AG04450 (cell line): ENCODE measurements at regions not wholly inside any gene's neighbourhood (a gene's known extent, or its start where the extent isn't known, plus 50 kb on each side); places are given as distances from the start of the nearest gene placed in this dataset.
A peak's percentile ranks its signal among the peaks of the same experiment; 100 is the strongest.
"Not testable (repeated sequence)": the region's sequence is repeated elsewhere in the genome, so short reads cannot be mapped to it uniquely, and the experiment has no call there.

Source experiments
- CTCF ChIA-PET: fragments of 300-600, 350-600 bp; formaldehyde crosslinking; extraction: SDS; loops from one replicate; lab custom pipeline; 2022; ENCODE audit warnings: antibody characterized with exemption, inconsistent platforms; lab: Charles Lee
- POLR2A ChIA-PET: fragments of 350-600 bp; formaldehyde crosslinking; extraction: SDS; loops from one replicate; lab custom pipeline; 2021; ENCODE audit warnings: antibody characterized with exemption, inconsistent platforms; lab: Yijun Ruan, JAX
- DNase-seq: peaks from one replicate; pipeline ENCODE4 v3.0.0-alpha.2; 2011; ENCODE audit warnings: low read depth, low spot score
- H3K27ac ChIP-seq: one replicate; pipeline ENCODE4 v1.5.1; 2012; ENCODE audit warnings: low read depth, low read length, control low read depth
- H3K27me3 ChIP-seq: one replicate; pipeline ENCODE4 v1.6.0; 2012; ENCODE audit warnings: low read length; ENCODE audit not compliant: control insufficient read depth, insufficient read depth
- H3K4me3 ChIP-seq: 2 replicates; pipeline ENCODE4 v1.5.1; 2011; ENCODE audit warnings: mild to moderate bottlenecking, low read depth, low read length, control low read depth
- H3K9me3 ChIP-seq: 2 replicates; pipeline ENCODE4 v1.5.1; 2012; ENCODE audit warnings: low read length; ENCODE audit not compliant: control insufficient read depth, insufficient read depth
- TF ChIP-seq, protein P1 (sequence below): IDR thresholded peaks from 2 replicates; pipeline ENCODE4 v1.5.1; 2011; ENCODE audit warnings: low read depth, low read length, control low read depth, inconsistent platforms

DNA sequence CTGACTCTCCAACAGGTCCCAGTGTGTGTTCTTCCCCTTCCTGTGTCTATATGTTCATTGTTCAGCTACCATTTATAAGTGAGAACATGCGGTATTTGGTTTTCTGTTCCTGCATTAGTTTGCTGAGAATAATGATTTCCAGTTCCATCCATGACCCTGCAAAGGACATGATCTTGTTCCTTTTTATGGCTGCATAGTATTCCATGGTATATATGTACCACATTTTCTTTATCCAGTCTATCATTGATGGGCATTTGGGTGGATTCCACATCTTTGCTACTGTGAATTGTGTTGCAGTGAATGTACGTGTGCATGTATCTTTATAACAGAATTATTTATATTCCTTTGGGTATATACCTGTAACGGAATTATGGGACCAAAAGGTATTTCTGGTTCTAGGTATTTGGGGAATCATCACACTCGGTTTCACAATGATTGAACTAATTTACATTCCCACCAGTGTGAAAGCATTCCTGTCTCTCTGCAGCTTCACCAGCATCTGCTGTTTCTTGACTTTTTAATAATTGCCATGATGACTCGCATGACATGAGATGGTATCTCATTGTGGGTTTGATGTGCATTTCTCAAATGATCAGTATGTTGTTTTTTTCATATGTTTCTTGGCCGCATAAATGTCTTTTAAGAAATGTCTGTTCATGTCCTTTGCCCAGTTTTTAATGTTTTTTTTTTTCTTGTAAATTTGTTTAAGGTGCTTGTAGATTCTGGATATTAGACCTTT, 60.2 kb downstream of the LSMEM1 start:
- ChIA-PET POLR2A (no interaction called here), CTCF (interaction anchor here (1.9 kb wide), 1 partner anchor 8 kb away, joined by 5 read pairs; no protein-coding TSS in a partner anchor)
- H3K27me3 ChIP-seq: no peaks in the 10 kb centered on the region
- no peak overlapping the region for H3K4me3 ChIP-seq
- no peak for DNase-seq
- no peak overlapping the region for H3K27ac ChIP-seq
- no peaks in the 10 kb centered on the region for H3K9me3 ChIP-seq
- TF ChIP-seq, protein P1, sequence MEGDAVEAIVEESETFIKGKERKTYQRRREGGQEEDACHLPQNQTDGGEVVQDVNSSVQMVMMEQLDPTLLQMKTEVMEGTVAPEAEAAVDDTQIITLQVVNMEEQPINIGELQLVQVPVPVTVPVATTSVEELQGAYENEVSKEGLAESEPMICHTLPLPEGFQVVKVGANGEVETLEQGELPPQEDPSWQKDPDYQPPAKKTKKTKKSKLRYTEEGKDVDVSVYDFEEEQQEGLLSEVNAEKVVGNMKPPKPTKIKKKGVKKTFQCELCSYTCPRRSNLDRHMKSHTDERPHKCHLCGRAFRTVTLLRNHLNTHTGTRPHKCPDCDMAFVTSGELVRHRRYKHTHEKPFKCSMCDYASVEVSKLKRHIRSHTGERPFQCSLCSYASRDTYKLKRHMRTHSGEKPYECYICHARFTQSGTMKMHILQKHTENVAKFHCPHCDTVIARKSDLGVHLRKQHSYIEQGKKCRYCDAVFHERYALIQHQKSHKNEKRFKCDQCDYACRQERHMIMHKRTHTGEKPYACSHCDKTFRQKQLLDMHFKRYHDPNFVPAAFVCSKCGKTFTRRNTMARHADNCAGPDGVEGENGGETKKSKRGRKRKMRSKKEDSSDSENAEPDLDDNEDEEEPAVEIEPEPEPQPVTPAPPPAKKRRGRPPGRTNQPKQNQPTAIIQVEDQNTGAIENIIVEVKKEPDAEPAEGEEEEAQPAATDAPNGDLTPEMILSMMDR: no peak

DNA sequence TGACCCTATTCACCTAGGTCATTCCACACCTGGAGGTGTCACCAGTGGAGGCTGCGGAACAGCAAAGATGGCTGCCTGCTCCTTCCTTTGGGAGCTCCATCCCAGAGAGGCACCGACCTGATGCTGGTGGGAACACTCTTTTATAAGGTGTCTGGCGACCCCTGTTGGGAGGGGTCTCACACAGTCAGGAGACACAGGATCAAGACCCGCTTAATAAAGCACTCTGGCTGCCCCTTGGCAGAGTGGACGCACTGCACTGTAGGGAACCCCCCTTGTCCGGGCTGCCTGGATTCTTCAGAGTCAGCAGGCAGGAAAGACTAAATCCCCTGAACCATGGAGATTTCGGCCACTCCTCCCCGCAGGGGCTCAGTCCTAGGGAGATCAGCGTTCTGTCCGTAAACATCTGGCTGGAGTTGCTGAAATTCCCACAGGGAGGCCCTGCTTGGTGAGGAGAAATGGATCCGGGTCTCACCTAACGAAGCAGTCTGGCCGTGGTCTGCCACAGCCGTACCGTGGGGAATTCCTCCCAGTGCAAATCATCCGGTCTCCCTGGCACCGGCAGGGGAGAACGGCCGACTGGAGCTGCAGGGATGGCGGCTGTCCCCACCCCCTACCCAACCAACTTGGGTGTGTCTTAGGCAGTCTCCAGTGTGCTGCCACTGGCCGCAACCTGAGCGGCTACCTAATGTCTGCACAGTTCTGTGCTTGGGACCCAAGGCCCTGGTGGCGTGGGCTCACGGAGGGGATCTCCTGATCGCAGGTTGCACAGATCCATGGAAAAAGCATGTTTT, 66.1 kb downstream of the LSMEM1 start:
- H3K4me3 ChIP-seq: no peak overlapping the region
- no peak for DNase-seq
- ChIA-PET CTCF (interaction anchor here (0.6 kb wide), 1 partner anchor 467 kb away, joined by 3 read pairs; no protein-coding TSS in a partner anchor), POLR2A (no interaction called here)
- H3K27me3 ChIP-seq: no peaks in the 10 kb centered on the region
- no peak overlapping the region for H3K27ac ChIP-seq
- no peaks in the 10 kb centered on the region for H3K9me3 ChIP-seq
- TF ChIP-seq, protein P1: no peak

DNA sequence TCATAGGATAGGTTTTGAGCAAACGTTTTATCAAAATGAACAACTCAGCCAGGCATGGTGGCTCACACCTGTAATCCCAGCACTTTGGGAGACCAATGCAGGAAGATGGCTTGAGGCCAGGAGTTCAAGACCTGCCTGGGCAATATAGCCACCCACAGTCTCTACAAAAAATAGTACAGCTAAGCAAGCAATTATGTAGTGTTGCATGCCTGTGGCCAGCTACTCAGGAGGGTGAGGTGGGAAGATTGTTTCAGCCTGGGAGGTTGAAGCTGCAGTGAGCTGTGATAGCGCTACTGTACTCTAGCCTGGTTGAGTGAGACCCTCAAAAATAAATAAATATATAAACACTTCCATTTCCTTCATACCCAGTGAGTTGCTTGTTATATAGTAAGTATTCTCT, 67.1 kb downstream of the LSMEM1 start:
- POLR2A ChIA-PET: no interaction called here
- TF ChIP-seq, protein P1: no peak

DNA sequence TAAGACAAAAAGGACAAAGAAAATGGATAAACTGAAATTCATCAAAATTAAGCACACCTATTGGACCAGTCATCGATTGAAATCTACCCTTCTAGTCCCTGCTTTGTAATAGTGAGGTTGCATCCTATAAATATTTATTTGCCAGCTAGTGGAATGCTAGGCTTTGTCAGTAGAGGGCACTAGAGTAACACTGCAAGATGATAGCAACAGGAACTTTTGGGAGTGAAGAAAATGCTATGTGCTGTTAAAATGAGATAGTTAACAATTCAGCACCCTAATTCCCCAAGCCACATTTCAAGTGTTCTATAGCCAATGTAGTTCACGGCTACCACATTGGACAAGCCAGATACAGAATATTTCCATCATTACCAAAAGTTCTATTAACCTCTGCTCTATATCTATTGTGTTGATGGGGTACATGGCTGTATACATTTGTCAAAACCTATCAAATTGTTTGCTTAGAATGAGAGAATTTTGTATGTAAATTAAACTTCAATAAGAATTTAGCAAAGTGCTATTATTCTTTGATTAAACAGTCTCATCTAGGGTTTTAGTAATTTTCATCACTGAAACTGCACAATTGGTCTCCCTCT, 69.8 kb downstream of the LSMEM1 start:
- TF ChIP-seq, protein P1: peak; percentile 98
- POLR2A ChIA-PET: interaction anchor here (0.6 kb wide), 1 partner anchor 1482 kb away, joined by 3 read pairs; no protein-coding TSS in a partner anchor
- H3K27ac ChIP-seq: no peak overlapping the region
- CTCF ChIA-PET: interaction anchor here (0.5 to 2.8 kb wide), 34 partner anchors 8 to 1161 kb away, joined by 3 to 42 read pairs (median 4); partner anchors contain the start of gene GPR85
- no peaks in the 10 kb centered on the region for H3K27me3 ChIP-seq
- peak; percentile 24 for DNase-seq
- no peaks in the 10 kb centered on the region for H3K9me3 ChIP-seq
- H3K4me3 ChIP-seq: no peak overlapping the region

More for the DNA sequence above, 67.1 kb downstream of the LSMEM1 start:
- Histone ChIP-seq H3K4me3 (no peak overlapping the region), H3K27me3 (no peaks in the 10 kb centered on the region), H3K9me3 (no peaks in the 10 kb centered on the region), H3K27ac (no peak overlapping the region)
- CTCF ChIA-PET: no interaction called here
- DNase-seq: no peak

DNA sequence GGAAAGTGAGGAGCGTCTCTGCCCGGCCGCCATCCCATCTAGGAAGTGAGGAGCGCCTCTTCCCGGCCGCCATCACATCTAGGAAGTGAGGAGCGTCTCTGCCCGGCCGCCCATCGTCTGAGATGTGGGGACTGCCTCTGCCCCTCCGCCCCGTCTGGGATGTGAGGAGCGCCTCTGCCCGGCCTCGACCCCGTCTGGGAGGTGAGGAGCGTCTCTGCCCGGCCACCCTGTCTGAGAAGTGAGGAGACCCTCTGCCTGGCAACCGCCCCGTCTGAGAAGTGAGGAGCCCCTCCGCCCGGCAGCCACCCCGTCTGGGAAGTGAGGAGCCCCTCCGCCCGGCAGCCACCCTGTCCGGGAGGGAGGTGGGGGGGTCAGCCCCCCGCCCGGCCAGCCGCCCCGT, 70.7 kb downstream of the LSMEM1 start:
- CTCF ChIA-PET: interaction anchor here (2.8 kb wide), 1 partner anchor 349 kb away, joined by 42 read pairs; no protein-coding TSS in a partner anchor

More for the DNA sequence above, 70.7 kb downstream of the LSMEM1 start:
- H3K27ac ChIP-seq, DNase-seq, H3K27me3 ChIP-seq, H3K9me3 ChIP-seq, H3K4me3 ChIP-seq, POLR2A ChIA-PET: not testable (repeated sequence)
